Stimulated activated CD4-positive, alpha-beta T cell treated with anti-CD3 and anti-CD28 coated beads, Interleukin-1b, Interleukin-23, amount 100 ng/mL, for 24 hours (primary cell): ENCODE measurements at regions not wholly inside any gene's neighbourhood (a gene's known extent, or its start where the extent isn't known, plus 50 kb on each side); places are given as distances from the start of the nearest gene placed in this dataset.
"Not testable (repeated sequence)": the region's sequence is repeated elsewhere in the genome, so short reads cannot be mapped to it uniquely, and the experiment has no call there.

Source experiments
- DNase-seq, 4 experiments: peaks; one replicate each; pipeline ENCODE4 v3.0.0-alpha.2; 2020; ENCODE audit warnings: low read depth in 4 of 4, low spot score in 1 of 4

DNA sequence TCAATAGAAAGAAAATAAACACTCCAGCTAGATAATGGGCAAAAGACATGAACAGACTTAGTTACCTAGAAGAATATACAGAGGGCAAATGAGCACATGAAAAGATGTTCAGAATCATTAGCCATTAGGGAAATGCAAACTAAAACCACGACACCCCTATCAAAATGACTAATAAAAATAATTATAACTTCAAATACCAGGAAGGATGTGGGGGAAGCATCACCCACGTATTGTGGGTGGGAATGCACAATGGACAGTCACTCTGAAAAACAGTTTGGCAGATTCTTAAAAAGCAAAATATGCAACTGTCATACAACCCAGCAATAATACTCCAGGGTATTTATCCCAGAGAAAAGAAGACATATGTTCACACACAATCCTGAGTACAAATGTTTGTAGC lies 92.6 kb downstream of the DLL1 start:
- DNase-seq = no peak

DNA sequence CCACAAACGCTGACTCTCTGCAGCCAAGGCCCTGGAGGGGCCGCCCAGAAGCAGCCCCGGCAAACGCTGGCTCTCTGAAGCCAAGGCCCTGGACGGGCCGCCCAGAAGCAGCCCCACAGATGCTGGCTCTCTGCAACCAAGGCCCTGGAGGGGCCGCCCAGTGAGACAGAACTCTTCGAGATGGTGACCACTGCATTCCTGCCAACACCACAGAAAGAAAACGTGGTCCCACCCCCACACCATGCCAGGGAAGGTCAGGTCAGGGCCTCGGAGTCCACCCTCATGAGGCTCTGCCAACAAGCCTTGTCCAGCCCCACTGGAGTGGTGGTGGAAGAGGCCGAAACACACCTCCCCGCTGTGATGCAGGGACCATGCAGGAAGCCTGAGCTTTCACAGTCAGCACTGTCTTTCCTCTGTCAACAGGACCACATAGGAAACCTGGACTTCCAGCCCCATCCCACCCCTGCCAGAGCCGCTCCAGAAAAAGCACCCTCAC lies 97.5 kb downstream of the DLL1 start:
- DNase-seq = no peak

DNA sequence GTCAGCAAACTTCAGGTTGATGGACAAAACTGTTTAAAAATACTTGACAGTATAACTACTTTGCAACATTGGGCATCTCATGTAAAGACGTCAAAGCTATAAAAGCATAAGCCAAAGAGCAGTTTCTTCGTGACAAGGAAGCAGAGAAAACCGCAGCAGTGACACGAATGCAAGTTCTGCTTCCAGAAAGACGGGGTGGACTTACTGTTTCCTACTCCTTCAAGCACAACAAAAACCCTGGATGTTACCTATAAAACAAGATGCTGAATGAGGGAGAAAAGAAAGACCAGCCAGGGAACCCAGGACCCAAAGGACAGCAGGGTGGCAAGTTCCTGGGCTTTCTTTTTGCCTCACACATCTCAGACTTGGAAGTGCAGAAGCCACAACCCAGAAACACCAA lies 98.0 kb downstream of the DLL1 start:
- no peak for DNase-seq

DNA sequence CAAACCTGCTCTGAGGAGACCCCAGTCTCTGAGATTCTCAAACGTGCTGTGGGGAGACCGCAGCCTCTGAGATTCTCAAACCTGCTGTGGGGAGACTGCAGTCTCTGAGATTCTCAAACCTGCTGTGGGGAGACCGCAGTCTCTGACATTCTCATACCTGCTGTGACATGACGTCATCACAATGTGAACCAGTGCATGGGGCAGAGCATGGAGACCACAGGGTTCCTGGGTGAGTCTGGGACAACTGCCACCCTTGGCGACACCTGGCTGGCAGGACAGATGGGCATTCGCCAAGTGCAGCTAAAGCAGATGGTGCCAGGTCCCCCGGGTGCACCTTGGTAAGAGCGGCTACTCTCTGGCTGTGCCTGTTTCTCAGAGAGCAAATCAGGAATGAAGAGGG lies 98.8 kb downstream of the DLL1 start:
- DNase-seq = not testable (repeated sequence)

DNA sequence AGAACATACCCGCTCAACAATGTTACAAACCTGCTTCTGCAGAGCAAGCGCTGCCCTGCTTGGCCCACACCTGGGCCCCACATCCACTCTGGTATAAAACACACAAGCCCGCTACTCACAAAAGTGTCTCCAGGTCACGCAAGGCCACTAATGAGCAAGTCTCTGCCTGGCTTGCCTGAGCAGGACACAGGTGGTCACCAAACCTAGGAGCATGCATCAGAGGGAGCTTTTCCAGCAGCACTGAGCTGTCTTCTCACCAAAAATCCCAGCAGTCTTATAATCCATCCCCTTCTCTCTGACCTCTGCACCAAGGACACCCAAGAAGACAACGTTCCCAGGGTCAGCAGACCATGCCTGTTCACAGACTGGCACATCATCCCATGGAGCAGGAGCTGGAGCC lies 100.8 kb downstream of the DLL1 start:
- no peak for DNase-seq

DNA sequence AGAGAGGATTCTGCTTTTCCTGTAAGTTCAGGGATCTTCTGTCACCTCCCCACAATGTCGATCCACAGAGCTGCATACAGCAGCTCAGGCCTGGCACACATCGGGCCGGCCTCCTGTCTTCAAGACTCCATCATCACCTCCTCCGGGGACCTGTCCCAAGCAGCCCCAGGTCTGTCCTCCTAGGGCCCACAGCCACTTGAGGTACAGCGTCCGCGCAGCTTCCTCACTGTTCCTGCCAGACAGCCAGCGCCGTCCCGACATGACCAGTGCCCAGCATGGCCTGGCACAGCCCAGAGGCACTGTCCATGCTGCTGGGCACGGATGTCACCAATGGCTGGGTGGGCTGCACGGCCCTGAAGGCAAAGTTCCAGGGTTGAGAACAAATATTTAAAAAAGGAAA lies 101.6 kb downstream of the DLL1 start:
- no peak for DNase-seq

DNA sequence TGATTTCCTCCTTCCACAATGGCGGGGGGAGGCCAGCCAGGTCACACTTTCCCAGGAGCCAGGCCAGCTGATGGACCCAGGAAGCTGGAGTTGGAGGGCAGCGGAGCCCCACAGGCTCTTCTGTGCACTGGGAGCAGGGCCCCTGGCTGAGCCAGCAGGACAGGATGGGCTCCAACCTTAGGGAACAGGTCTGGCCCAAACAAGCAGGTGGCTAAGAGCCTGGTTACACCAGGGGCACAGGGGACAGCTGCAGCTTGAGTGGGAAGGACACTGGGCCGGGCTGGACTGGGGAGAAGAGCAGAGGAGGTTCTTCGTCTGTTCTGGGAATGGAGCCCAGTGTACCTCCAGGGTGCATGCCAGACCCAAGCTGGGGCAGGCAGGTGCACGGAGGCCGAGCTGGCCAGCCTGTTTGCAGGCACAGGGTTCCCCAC lies 102.3 kb downstream of the DLL1 start:
- no peak for DNase-seq

DNA sequence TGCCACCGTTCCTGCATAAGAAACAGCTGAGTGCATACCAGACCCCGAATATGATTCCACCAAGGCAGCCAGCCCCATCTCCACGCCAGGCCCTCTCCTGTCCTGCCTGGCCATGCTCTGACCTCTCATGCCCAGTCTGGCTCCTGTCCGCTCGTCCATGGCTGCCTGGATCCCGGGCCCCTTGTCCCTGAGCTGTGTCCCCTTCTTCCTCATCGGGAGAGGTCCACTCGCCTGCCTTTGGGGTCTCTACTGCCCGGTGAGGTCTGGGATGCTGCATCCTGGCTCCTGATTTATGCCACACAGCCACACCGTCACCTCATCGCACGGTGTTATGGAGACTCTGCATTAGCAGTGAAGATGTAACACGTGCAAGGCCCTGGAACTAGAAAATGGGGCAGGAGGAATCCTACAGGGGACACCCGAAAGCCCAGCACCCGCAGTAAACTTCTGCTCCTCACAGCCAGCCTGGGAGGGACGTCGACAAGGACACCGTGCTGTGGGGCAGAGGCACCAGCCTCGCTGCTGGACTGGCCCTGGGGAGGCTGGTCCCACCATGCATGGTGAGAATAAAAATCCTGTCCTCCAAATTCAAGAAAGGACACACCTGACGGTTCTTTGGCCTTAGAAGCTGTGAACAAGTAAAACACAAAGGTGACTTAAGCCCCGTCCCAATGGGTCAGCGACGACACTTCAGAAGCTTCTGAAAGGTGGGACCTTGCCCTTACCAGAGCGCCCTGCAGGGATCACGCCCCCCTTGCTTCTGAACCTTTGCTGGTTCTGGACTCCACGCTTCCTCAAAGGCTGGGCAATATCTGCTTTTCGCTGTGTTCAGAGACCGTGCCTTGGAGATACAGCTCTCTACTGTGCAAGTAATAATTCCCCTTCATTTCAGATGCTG lies 103.0 kb downstream of the DLL1 start:
- DNase-seq = no peak

DNA sequence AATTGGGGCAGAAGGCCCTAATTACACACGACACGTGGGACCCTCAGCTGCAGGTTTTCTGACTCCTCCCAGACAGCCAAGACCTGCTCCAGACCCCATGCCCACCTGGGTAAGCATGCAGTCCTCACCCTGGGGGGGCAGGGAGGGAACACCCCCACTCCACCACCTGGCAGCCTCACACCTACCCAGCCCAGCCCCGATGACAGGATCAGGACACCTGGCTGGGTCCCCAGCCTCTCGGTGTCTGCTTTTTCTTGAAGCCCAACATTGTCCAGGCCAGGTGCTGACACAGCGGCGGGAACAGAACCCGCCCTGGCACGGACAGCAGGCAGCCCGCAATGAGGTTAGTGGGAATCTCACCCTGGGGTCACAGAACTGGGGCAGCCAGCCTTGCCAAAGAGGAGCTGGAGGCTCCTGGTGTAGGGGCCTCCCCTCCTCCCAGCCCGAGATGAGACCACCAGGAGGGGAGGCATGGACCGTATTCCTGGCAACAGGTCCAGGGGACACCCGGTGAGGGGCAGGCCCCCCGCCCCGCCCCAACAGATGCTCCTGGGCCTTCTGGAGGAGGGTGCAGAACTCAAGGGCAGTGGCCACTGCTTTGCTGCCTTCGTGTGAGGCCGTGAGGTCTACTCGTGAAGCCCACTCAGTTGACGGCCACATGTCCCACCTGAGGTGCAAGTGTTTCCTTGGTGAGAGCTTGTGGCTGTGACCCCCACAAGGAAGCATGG lies 103.8 kb downstream of the DLL1 start:
- no peak for DNase-seq

DNA sequence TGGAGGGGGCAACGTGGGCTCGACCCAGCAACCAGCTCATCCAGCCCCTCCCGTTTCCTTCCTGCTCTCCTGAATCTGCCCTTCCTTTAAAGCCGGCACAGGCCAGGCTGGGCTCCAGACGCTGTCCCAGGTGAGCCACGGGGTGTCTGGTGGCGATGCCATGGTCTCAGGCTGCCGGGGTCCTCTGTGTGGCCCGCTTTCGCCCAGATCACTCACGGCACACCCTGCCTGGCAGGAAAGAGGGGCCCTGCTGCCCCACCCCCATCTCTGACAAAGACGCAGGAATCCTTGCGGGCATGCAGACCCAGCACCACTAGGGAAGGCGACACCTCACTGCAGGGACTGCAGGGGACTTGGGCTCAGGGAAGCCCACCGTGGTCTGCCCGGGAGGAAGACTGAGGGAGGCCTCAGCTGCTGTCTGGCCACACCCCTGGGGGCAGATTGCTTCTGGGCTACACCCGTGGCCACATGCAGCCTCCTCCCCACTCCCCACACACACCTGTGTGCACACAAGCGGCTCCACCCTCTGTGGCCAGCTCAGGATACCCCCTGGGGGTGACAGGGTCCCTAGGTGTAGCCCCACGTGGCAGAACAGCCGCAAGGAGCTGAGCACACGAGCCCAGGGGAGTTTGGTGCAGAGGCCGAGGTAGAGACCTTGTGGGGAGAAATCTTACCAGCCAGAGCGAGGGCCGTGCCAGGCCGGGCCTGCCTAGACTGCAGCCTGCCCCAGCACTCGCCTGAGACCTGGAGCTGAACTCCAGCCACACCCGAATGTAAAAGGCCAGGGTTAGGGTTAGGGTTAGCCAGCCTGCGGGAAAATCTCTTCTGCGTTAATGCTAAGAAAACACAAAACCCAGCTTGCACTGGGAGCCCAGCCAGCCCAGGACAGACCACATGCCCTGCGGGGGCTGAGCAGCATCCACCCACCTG lies 104.6 kb downstream of the DLL1 start:
- DNase-seq = no peak

DNA sequence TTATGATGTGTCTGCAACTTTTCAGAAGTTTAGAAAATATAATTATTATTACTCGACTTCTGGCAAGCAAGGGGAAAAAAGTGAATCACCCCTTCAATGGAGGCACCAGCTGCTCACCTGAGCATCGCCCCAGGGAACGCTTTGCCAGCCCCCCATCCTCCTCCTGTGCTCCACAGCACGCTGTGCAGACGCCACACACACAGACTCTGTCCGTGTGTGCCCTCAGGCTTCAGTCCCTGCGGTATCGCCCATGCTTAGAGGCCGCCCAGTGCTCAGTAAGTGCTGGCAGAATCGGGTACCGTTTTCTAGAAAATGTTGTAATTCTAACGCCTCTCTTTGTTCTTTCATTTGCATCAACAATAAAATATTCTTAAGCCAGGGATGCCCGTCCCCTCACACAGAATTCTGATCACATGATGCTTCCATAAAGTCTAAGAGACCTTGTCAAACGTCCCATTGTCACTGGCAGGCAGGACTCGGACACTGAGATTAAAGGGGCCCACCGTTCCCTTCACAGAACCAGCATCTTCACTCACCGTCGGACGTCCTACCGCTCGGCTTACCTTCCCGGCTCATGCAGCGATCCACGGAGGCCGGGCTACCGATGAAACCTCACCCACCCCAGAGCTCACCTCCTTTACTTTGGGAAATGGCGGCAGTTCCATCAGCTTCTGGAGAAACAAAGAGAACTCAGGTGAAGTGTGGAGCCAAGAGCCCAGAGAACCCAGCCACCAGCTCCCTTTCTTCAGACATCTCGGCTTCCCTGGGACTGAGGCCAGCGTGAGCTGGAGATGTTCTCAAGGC lies 105.5 kb downstream of the DLL1 start:
- no peak for DNase-seq

DNA sequence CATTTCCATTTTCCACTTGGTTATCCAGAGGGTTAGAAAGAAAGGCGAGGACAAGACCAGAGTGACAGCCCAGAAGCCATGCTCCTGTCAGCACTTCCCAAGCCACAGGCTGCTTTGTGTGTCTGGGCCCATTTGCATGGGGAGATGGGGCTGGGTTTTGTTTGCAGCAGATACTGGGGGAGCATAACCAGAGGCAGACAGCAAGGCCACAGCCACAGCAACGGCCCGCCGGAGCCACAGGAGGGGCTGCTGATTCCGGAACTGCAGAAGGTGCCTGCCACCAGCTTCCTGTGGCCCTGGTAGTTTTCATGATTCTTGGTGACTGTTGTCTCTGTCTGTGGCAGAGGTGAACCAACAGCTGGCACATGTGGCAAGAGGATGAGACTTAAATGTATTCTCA lies 106.6 kb downstream of the DLL1 start:
- DNase-seq = no peak

DNA sequence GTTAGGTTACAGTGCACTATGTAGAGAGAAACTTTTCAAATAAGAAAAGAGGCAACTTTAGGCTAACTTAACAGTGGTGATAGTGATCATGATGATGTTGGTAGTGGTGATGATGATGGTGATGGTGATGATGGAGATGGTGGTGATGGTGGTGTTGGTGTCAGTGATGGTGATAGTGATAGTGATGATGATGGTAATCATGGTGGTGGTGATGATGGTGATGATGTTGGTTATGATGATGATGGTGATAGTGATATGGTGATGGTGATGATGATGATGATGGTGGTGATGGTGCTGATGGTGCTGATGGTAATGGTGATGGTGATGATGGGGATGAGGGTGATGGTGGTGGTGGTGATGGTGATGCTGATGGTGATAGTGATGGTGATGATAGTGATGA lies 107.4 kb downstream of the DLL1 start:
- no peak for DNase-seq

DNA sequence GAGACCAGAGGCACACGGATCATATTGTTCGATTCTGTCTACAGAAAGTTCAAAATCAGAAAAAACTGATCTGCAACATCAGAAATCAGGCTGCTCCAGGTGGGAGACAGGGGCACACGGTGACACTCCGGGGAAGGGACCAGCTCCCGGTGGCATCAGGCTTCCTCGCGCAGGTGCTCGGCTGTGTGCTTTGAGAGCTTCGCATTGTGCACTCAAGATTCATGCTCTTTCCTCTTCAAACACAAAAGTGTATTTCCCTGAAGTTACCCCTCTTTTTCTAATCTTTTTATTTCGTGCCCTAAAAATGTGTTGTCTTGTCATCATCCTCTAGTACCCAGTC lies 108.1 kb downstream of the DLL1 start:
- DNase-seq = no peak

DNA sequence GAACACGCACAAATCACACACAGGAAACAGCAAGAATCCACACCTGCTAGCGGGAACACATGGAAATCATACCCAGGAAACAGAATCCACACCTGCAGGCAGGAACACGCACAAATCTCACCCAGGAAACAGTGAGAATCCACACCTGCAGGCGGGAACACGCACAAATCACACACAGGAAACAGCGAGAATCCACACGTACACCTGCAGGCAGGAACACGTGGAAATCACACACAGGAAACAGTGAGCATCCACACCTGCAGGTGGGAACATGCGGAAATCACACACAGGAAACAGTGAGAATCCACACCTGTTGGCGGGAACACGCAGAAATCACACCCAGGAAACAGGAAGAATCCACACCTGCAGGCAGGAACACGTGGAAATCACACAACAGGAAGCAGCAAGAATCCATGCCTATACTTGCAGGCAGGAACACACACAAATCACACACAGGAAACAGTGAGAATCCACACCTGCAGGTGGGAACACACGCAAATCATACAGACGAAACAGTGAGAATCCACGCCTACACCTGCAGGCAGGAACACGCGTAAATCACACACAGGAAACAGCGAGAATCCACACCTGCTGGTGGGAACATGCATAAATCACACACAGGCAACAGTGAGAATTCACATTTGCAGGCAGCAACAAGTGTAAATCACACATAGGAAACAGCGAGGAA lies 108.6 kb downstream of the DLL1 start:
- DNase-seq = no peak

DNA sequence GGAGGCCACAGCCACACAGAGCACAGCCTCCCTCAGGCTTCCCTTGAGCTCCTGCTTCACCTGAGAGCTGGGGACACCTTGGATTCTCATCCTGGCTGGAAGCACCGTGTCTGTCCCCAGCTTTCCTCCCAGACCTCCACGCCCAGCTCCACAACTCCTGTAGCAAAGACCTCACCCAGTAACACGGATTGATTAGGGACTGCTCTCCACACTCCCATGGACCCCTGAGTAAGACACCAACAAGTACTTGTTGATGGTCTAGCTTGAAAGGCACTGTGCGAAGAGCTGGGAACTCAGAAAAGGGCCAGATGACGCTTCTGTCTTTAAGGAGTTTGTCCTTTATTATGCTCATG lies 109.6 kb downstream of the DLL1 start:
- DNase-seq = no peak

DNA sequence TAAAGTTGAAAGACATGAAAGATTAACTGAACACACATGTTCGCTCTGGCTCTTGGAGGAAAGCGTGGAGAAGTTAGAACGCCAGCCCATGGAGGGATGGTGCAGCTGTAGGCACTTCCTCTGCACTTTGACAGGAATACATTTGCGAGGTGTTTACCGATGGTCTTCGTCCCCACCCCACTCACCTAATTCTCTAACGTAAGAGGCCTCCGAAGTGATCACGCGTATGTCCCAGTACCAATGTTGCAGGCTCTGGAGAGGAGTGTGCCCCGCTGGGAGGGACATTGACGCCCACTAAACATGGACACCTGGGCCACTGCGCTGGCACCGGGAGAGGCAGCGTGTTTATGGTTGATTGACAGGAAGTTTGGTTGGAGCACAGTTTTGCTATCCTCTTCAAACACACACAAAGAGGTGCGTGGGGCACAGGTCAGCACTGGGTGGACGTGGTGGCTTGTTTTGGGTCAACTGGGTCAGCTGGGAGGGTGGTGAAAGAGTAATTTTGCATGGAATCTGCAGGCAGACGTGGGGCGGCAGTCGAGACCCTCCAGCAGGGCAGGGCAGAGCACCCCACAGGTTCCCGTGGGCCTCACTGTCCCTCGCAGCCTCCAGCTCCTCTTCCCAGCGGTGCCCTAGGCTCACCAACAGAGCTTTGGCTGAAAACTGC lies 110.1 kb downstream of the DLL1 start:
- no peak for DNase-seq

DNA sequence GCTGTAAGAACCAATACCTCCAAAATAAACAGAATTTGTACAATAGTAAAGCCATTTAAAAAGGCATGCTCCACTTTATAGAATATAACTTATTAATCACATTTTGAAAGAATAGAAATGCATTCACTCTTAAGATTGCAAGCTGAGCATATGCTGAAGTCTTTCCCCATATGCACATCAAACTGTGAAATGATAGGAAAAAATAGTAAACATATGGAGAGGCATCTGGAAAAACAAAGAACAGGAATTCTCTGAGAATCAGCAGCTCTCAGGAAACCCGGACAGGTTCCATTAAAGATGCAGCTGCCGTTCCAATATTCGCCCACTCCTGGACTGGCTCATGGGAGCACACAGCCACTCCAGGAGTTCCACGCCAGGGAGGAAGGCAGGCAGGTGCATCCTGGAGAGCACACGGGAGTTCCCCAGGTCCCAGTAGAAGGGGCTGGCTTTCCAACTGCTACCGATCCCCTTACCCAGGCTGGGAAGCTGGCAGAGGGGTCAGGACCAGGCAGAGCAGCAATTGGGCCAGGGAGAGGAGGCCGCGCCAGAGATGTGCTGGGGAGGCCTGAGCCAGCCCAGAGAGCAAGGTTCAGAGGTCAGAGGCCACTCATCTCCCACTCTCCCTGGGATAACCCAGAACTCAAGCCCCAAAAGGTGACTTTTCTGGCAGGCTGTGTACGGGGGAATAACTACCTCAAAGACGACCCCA lies 111.1 kb downstream of the DLL1 start:
- DNase-seq = no peak
